Inflammatory macrophage treated with lipopolysaccharide for 1 hour (primary cell): ENCODE measurements at regions not wholly inside any gene's neighbourhood (a gene's known extent, or its start where the extent isn't known, plus 50 kb on each side); places are given as distances from the start of the nearest gene placed in this dataset.
"Not testable (repeated sequence)": the region's sequence is repeated elsewhere in the genome, so short reads cannot be mapped to it uniquely, and the experiment has no call there.

Source experiments
- DNase-seq, 2 donors: peaks; one replicate each; pipeline ENCODE4 v3.0.0-alpha.2; 2020 to 2022

- DNase-seq = no peak
Observed at GRCh38 chr15:79608066-79608864, 176.1 kb downstream of the MINAR1 start.

- no peak for DNase-seq
Observed at GRCh38 chr15:79609506-79609905, 177.4 kb downstream of the MINAR1 start.

- no peak for DNase-seq
Observed at GRCh38 chr15:79610021-79610420, 177.9 kb downstream of the MINAR1 start.

- DNase-seq = no peak
Observed at GRCh38 chr15:79615754-79616153, 183.6 kb downstream of the MINAR1 start.

GRCh38 chr15:79617071-79617470 is 184.9 kb downstream of the MINAR1 start:
- DNase-seq = peak in 1 of 2 donors; percentile 6

GRCh38 chr15:79620112-79620857 is 188.1 kb downstream of the MINAR1 start:
- DNase-seq = no peak

- not testable (repeated sequence) for DNase-seq
Observed at GRCh38 chr15:79621805-79622204, 189.7 kb downstream of the MINAR1 start.

GRCh38 chr15:79623488-79623887 is 191.4 kb downstream of the MINAR1 start:
- DNase-seq = peak in 1 of 2 donors; percentile 0

- DNase-seq = no peak
Observed at GRCh38 chr15:79629687-79630086, 197.6 kb downstream of the MINAR1 start.

GRCh38 chr15:79632457-79632856 is 200.3 kb downstream of the MINAR1 start:
- no peak for DNase-seq

- DNase-seq = no peak
Observed at GRCh38 chr15:79635149-79635771, 203.1 kb downstream of the MINAR1 start.

- DNase-seq = no peak
Observed at GRCh38 chr15:79635897-79636561, 203.9 kb downstream of the MINAR1 start.

GRCh38 chr15:79640206-79640605 is 208.1 kb downstream of the MINAR1 start:
- DNase-seq = no peak

- DNase-seq = no peak
Observed at GRCh38 chr15:79641841-79642240, 209.7 kb downstream of the MINAR1 start.

- DNase-seq = no peak
Observed at GRCh38 chr15:79643393-79643792, 211.3 kb downstream of the MINAR1 start.

- DNase-seq = no peak
Observed at GRCh38 chr15:79644091-79644490, 212.0 kb downstream of the MINAR1 start.

- DNase-seq = not testable (repeated sequence)
Observed at GRCh38 chr15:79652972-79653371, 220.8 kb downstream of the MINAR1 start.

- DNase-seq = no peak
Observed at GRCh38 chr15:79653533-79653932, 221.4 kb downstream of the MINAR1 start.

- DNase-seq = no peak
Observed at GRCh38 chr15:79656151-79657000, 224.2 kb downstream of the MINAR1 start.

GRCh38 chr15:79657722-79658121 is 225.6 kb downstream of the MINAR1 start:
- no peak for DNase-seq

- DNase-seq = no peak
Observed at GRCh38 chr15:79659691-79660090, 227.6 kb downstream of the MINAR1 start.

GRCh38 chr15:79661411-79661810 is 229.3 kb downstream of the MINAR1 start:
- DNase-seq = no peak
